ENCODE measurements at regions not wholly inside any gene's neighbourhood (a gene's known extent, or its start where the extent isn't known, plus 50 kb on each side); places are given as distances from the start of the nearest gene placed in this dataset.

- H3K27ac Mint-ChIP-seq (ENCODE audit: unreplicated experiment) = no peak overlapping the region
- DNase-seq = no peak
- peaks cover 4% of the 10 kb centered on the region for H3K36me3 Mint-ChIP-seq (ENCODE audit: unreplicated experiment)
- TF ChIP-seq CTCF (IDR thresholded peaks at IDR 0.05; ENCODE audit: partially characterized antibody, unreplicated experiment) = no peak
- H3K9me3 Mint-ChIP-seq (ENCODE audit: unreplicated experiment) = peaks cover 1% of the 10 kb centered on the region
- H3K4me3 Mint-ChIP-seq (ENCODE audit: unreplicated experiment) = no peak overlapping the region
- H3K27me3 Mint-ChIP-seq (ENCODE audit: unreplicated experiment) = no peaks in the 10 kb centered on the region
- no peaks in the 10 kb centered on the region for H3K4me1 Mint-ChIP-seq (ENCODE audit: low read depth, unreplicated experiment)
These were observed 50.1 kb upstream of the BCL6 start for GRCh38 chr3:187795207-187795960.

GRCh38 chr3:187798126-187798525 is 52.9 kb upstream of the BCL6 start:
- DNase-seq = no peak
- no peak for TF ChIP-seq CTCF (IDR thresholded peaks at IDR 0.05; ENCODE audit: partially characterized antibody, unreplicated experiment)
- no peak overlapping the region for H3K4me3 Mint-ChIP-seq (ENCODE audit: unreplicated experiment)

DNA sequence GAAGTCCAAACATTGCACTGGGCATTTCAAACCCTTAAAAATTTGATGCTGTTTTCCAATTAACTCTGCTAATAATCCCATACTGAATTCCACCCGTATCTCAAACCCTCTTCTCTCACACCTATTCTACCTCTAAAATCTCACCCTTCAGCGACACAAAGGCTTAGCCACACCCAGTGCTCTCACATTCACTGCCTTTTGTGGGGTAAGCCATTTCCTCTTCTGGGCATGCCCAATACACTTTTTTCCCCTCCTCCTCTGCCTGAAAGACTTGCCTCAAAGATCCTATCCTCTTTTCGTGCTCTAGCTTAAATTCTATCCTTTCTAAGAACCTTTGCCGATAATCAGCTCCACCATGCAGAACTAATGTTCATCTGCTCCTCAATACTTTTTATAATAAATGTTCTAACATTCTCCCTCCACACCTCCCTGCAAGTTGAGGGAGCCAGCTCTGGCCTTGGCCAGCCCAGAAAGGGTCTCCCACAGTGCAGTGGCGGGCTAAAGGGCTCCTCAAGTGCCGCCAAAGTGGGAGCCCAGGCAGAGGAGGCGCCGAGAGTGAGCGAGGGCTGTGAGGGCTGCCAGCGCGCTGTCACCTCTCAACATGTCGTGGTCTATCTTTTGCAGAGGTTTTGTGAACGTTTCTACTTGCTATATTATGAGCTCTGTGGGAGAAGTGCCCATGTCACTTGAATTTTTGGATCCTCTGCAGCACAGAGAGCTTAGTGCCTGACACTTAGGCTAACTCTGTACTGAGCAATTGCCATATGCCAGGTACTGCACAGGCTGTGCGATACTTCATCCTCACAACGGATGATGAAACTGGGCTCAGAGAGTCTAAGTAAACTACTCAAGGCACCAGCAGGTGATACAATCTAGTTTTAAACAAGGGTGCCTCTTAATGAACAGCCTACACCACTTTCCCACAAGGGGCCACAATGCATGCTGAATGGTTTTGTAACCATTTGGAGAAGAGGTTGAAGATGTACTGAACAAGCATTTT is 53.6 kb upstream of the BCL6 start:
- no peak for TF ChIP-seq CTCF (IDR thresholded peaks at IDR 0.05; ENCODE audit: partially characterized antibody, unreplicated experiment)

More at GRCh38 chr3:187798126-187798525, 52.9 kb upstream of the BCL6 start:
- Mint-ChIP-seq H3K27ac (ENCODE audit: unreplicated experiment) (no peak overlapping the region), H3K9me3 (ENCODE audit: unreplicated experiment) (peaks cover 1% of the 10 kb centered on the region), H3K36me3 (ENCODE audit: unreplicated experiment) (no peaks in the 10 kb centered on the region), H3K4me1 (ENCODE audit: low read depth, unreplicated experiment) (peaks cover 2% of the 10 kb centered on the region), H3K27me3 (ENCODE audit: unreplicated experiment) (no peaks in the 10 kb centered on the region)

DNA sequence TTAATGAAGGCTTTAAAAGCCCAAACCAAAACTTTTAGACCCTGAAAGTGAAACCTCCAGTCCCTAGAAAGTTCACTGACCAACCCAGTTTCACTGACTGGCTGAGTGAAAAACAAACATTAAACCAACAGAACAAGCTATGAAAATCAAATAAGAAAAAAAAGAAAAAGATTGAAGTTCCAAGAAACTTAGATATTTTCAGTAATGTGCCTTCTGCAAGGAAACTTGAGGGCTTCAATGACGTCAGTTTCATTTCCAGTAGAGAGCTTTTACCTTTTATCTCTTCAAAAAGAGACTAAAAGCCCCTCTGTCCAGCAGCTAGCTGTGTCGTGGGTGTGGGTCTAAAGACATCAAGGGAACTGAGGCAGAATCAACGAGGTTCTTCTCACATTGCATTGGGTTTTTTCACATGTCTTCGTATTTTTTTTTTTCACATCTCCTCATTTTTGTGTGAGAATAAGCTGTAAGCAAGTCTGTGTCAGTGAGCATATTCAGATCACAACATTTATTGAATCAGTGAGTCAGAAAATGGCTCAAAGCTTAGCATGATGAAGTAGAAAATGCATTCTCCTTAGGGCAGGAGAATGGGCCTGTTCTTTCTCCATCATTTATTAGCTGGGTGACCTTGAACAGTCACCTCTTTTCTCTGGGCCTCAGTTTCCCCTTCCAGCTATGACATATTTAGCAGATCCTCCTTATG is 54.8 kb upstream of the BCL6 start:
- Mint-ChIP-seq H3K27ac (ENCODE audit: unreplicated experiment) (no peak overlapping the region), H3K36me3 (ENCODE audit: unreplicated experiment) (no peaks in the 10 kb centered on the region), H3K27me3 (ENCODE audit: unreplicated experiment) (no peaks in the 10 kb centered on the region), H3K4me1 (ENCODE audit: low read depth, unreplicated experiment) (peaks cover 2% of the 10 kb centered on the region), H3K4me3 (ENCODE audit: unreplicated experiment) (no peak overlapping the region), H3K9me3 (ENCODE audit: unreplicated experiment) (no peaks in the 10 kb centered on the region)
- DNase-seq = no peak
- no peak for TF ChIP-seq CTCF (IDR thresholded peaks at IDR 0.05; ENCODE audit: partially characterized antibody, unreplicated experiment)

More for the DNA sequence above, 53.6 kb upstream of the BCL6 start:
- Mint-ChIP-seq H3K4me1 (ENCODE audit: low read depth, unreplicated experiment) (peaks cover 2% of the 10 kb centered on the region), H3K36me3 (ENCODE audit: unreplicated experiment) (no peaks in the 10 kb centered on the region), H3K27ac (ENCODE audit: unreplicated experiment) (no peak overlapping the region), H3K9me3 (ENCODE audit: unreplicated experiment) (no peaks in the 10 kb centered on the region), H3K4me3 (ENCODE audit: unreplicated experiment) (no peak overlapping the region), H3K27me3 (ENCODE audit: unreplicated experiment) (no peaks in the 10 kb centered on the region)
- no peak for DNase-seq

Data from glutamatergic neuron (in vitro differentiated cells).